ENCODE measurements at regions not wholly inside any gene's neighbourhood (a gene's known extent, or its start where the extent isn't known, plus 50 kb on each side); places are given as distances from the start of the nearest gene placed in this dataset.

GRCh38 chr1:63266857-63267256 lies 55.5 kb upstream of the FOXD3 start:
- Mint-ChIP-seq H3K36me3 (ENCODE audit: low read depth) (no peaks in the 10 kb centered on the region), H3K4me3 (no peak overlapping the region), H3K27me3 (peaks cover 27% of the 10 kb centered on the region), H3K4me1 (ENCODE audit: low read depth) (no peaks in the 10 kb centered on the region), H3K9me3 (no peaks in the 10 kb centered on the region), H3K27ac (no peak overlapping the region)
- no peak for DNase-seq

- Mint-ChIP-seq H3K27ac (no peak overlapping the region), H3K4me1 (ENCODE audit: low read depth) (no peaks in the 10 kb centered on the region), H3K9me3 (no peaks in the 10 kb centered on the region), H3K36me3 (ENCODE audit: low read depth) (no peaks in the 10 kb centered on the region), H3K4me3 (no peak overlapping the region), H3K27me3 (peaks cover 23% of the 10 kb centered on the region)
- DNase-seq, result no peak
These were observed 53.5 kb upstream of the FOXD3 start for GRCh38 chr1:63268876-63269275.

- Mint-ChIP-seq H3K27ac (no peak overlapping the region), H3K4me3 (no peak overlapping the region), H3K9me3 (no peaks in the 10 kb centered on the region), H3K4me1 (ENCODE audit: low read depth) (no peaks in the 10 kb centered on the region), H3K27me3 (peaks cover 23% of the 10 kb centered on the region), H3K36me3 (ENCODE audit: low read depth) (no peaks in the 10 kb centered on the region)
- no peak for DNase-seq
These were observed 52.8 kb upstream of the FOXD3 start for GRCh38 chr1:63269571-63269970.
